BJ (cell line): ENCODE measurements at regions not wholly inside any gene's neighbourhood (a gene's known extent, or its start where the extent isn't known, plus 50 kb on each side); places are given as distances from the start of the nearest gene placed in this dataset.

Source experiments
- CTCF ChIA-PET: fragments of 350-600 bp; formaldehyde crosslinking; extraction: SDS; loops from one replicate; lab custom pipeline; 2021; ENCODE audit warnings: antibody characterized with exemption, inconsistent platforms; lab: Yijun Ruan, JAX
- POLR2A ChIA-PET: fragments of 300-600 bp; sonication (Branson Sonifier 250); formaldehyde crosslinking; extraction: SDS; loops from one replicate; lab custom pipeline; 2021; ENCODE audit warnings: antibody characterized with exemption; lab: Charles Lee
- DNase-seq: peaks from one replicate; pipeline ENCODE4 v3.0.0-alpha.2; 2011; ENCODE audit warnings: low read depth
- H3K27me3 ChIP-seq: 2 replicates; pipeline ENCODE4 v1.6.0; 2011; ENCODE audit warnings: low read length; ENCODE audit not compliant: control insufficient read depth, insufficient read depth
- H3K36me3 ChIP-seq: 2 replicates; pipeline ENCODE4 v1.5.1; 2011; ENCODE audit warnings: low read length; ENCODE audit not compliant: control insufficient read depth, insufficient read depth
- H3K4me3 ChIP-seq: 2 replicates; pipeline ENCODE4 v1.5.1; 2011; ENCODE audit warnings: low read depth, mild to moderate bottlenecking, control low read depth, low read length
- CTCF ChIP-seq: IDR thresholded peaks from 2 replicates; pipeline ENCODE4 v1.5.1; 2011; ENCODE audit warnings: low read depth, mild to moderate bottlenecking, control low read depth, inconsistent platforms, low read length, moderate library complexity; ENCODE audit not compliant: insufficient read depth

- CTCF ChIA-PET, result interaction anchor here (0.6 kb wide), 1 partner anchor 112 kb away, joined by 4 read pairs; no protein-coding TSS in a partner anchor
- POLR2A ChIA-PET, result no interaction called here
- Histone ChIP-seq H3K4me3 (no peak overlapping the region), H3K36me3 (no peaks in the 10 kb centered on the region), H3K27me3 (no peaks in the 10 kb centered on the region)
- TF ChIP-seq CTCF, result no peak
- no peak for DNase-seq
Observed at GRCh38 chr6:121582262-121582661, 146.8 kb downstream of the GJA1 start.

GRCh38 chr6:121584586-121585369 lies 149.3 kb downstream of the GJA1 start:
- Histone ChIP-seq H3K4me3 (no peak overlapping the region), H3K27me3 (no peaks in the 10 kb centered on the region), H3K36me3 (no peaks in the 10 kb centered on the region)
- TF ChIP-seq CTCF, result no peak
- ChIA-PET CTCF (interaction anchor here (1.1 kb wide), 1 partner anchor 261 kb away, joined by 3 read pairs; no protein-coding TSS in a partner anchor), POLR2A (no interaction called here)
- peak; percentile 13 for DNase-seq

GRCh38 chr6:121590438-121590837 lies 155.0 kb downstream of the GJA1 start:
- ChIA-PET POLR2A (no interaction called here), CTCF (no interaction called here)
- Histone ChIP-seq H3K27me3 (no peaks in the 10 kb centered on the region), H3K36me3 (no peaks in the 10 kb centered on the region), H3K4me3 (no peak overlapping the region)
- no peak for DNase-seq
- no peak for TF ChIP-seq CTCF

- CTCF ChIA-PET, result no interaction called here
- POLR2A ChIA-PET, result no interaction called here
- Histone ChIP-seq H3K4me3 (no peak overlapping the region), H3K27me3 (no peaks in the 10 kb centered on the region), H3K36me3 (no peaks in the 10 kb centered on the region)
- TF ChIP-seq CTCF, result no peak
- DNase-seq, result no peak
Observed at GRCh38 chr6:121590916-121591315, 155.5 kb downstream of the GJA1 start.

- H3K36me3 ChIP-seq, result no peaks in the 10 kb centered on the region
- no peaks in the 10 kb centered on the region for H3K27me3 ChIP-seq
- TF ChIP-seq CTCF, result no peak
- ChIA-PET POLR2A (no interaction called here), CTCF (interaction anchor here (1.0 kb wide), 1 partner anchor 259 kb away, joined by 3 read pairs; no protein-coding TSS in a partner anchor)
- DNase-seq, result no peak
- no peak overlapping the region for H3K4me3 ChIP-seq
Observed at GRCh38 chr6:121592261-121592935, 157.0 kb downstream of the GJA1 start.
